ENCODE measurements at regions not wholly inside any gene's neighbourhood (a gene's known extent, or its start where the extent isn't known, plus 50 kb on each side); places are given as distances from the start of the nearest gene placed in this dataset.

- no peak for DNase-seq
These were observed 261.6 kb downstream of the VPS13C start for GRCh38 chr15:61798631-61799030.

- DNase-seq: no peak
These were observed 264.2 kb downstream of the VPS13C start for GRCh38 chr15:61796056-61796455.

GRCh38 chr15:61794881-61795280 lies 265.4 kb downstream of the VPS13C start:
- DNase-seq: no peak

- no peak for DNase-seq
These were observed 266.0 kb downstream of the VPS13C start for GRCh38 chr15:61794276-61794675.

GRCh38 chr15:61784734-61785133 lies 275.5 kb downstream of the VPS13C start:
- no peak for DNase-seq

GRCh38 chr15:61780278-61780980 lies 279.8 kb downstream of the VPS13C start:
- DNase-seq: no peak

GRCh38 chr15:61777689-61778088 lies 282.6 kb downstream of the VPS13C start:
- DNase-seq: peak; percentile 28

GRCh38 chr15:61769557-61769956 lies 290.7 kb downstream of the VPS13C start:
- DNase-seq: no peak

- no peak for DNase-seq
These were observed 292.1 kb downstream of the VPS13C start for GRCh38 chr15:61768131-61768530.

GRCh38 chr15:61764981-61765380 lies 295.3 kb downstream of the VPS13C start:
- no peak for DNase-seq

- DNase-seq: no peak
These were observed 296.1 kb downstream of the VPS13C start for GRCh38 chr15:61764141-61764540.

- no peak for DNase-seq
These were observed 297.6 kb downstream of the VPS13C start for GRCh38 chr15:61762676-61763075.

GRCh38 chr15:61759639-61760038 lies 300.6 kb downstream of the VPS13C start:
- DNase-seq: no peak

GRCh38 chr15:61756071-61756820 lies 304.0 kb downstream of the VPS13C start:
- no peak for DNase-seq

GRCh38 chr15:61755467-61755866 lies 304.8 kb downstream of the VPS13C start:
- DNase-seq: no peak

- no peak for DNase-seq
These were observed 307.1 kb downstream of the VPS13C start for GRCh38 chr15:61753018-61753710.

GRCh38 chr15:61752001-61752400 lies 308.2 kb downstream of the VPS13C start:
- no peak for DNase-seq

- peak; percentile 11 for DNase-seq
These were observed 309.8 kb downstream of the VPS13C start for GRCh38 chr15:61750271-61751084.

GRCh38 chr15:61749169-61749568 lies 311.1 kb downstream of the VPS13C start:
- DNase-seq: no peak

GRCh38 chr15:61748529-61748928 lies 311.7 kb downstream of the VPS13C start:
- no peak for DNase-seq

- DNase-seq: no peak
These were observed 313.7 kb downstream of the VPS13C start for GRCh38 chr15:61746589-61746988.

GRCh38 chr15:61743345-61743909 lies 316.8 kb downstream of the VPS13C start:
- DNase-seq: no peak

- DNase-seq: no peak
These were observed 317.7 kb downstream of the VPS13C start for GRCh38 chr15:61742591-61742990.
